ENCODE measurements at regions not wholly inside any gene's neighbourhood (a gene's known extent, or its start where the extent isn't known, plus 50 kb on each side); places are given as distances from the start of the nearest gene placed in this dataset.

GRCh38 chr16:87241137-87241771, 75.9 kb downstream of the C16orf95 start:
- DNase-seq = no peak

DNA sequence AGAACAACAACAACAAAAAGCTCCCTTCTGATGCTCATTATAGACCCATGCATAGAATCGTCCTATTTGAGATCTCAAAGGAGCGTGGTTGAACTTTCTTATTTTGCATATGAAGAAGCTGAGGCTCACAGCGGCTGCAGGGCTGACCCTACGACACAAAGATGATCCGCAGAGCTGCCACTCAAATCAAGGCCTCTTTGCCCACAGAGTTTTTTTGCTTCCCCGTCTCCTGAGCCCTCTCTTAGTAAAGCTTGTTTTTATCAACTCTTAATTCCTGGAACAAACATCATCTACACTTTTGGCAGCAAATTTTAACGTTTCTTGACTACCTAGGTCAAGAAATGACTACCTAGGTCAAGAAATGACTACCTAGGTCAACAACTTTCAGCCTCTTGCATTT, 73.7 kb downstream of the C16orf95 start:
- no peak for DNase-seq

GRCh38 chr16:87244636-87245197, 72.5 kb downstream of the C16orf95 start:
- no peak for DNase-seq

- no peak for DNase-seq
Observed at GRCh38 chr16:87245511-87245910, 71.7 kb downstream of the C16orf95 start.

DNA sequence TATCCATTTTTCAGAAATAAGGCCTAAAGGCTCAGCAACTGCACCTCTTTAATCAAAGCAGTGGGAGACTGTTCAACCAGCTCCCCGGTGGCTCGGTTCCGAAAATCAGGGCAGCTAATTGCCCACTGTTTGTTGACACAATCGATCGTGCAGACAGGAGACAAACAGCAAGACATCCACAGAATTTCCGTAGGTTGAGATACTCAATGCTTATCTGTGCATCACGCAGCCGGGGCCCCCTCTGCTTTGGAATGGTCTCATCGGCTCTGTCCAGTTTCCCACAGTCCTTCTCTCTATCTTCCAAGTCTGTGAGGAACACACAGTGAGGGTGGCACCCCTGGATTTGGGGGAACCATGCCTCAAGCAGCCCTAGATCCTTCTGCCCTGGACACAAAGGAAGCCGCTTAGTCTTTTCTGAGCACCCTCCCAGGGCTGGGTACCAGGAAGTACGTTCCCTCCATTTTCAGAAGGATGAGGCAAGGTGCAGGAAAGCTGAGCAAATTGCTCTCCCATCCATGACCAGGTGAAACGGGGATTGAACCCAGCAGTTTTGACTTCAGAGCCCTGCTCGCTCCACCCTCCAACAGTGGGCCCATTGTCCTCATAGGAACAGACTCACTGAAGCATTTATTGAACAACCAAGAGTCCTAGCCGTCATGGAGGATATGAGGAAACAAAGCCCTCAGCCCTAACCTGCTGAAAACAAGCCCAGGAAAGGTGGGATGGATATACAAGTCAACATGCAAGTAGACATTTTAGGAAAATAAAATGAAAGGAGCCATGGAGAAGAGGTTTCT, 70.7 kb downstream of the C16orf95 start:
- no peak for DNase-seq

DNA sequence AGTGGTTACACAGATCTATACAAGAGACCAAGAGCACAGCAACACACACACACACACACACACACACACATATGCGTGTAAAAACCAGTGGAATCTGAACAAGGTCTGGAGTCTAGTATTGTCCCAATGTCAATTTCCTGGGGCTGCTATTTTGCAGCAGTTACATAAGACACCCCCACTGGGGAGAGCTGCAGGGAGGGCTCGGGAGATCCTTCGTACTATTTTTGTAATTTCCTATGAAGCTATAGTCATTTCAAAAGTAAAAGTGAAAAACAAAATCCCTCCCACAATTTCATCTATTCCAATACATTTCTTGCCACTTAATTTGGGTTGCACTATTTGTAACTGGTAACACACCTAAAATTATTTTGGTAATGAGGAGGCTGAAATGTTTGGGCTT, 68.5 kb downstream of the C16orf95 start:
- no peak for DNase-seq

DNA sequence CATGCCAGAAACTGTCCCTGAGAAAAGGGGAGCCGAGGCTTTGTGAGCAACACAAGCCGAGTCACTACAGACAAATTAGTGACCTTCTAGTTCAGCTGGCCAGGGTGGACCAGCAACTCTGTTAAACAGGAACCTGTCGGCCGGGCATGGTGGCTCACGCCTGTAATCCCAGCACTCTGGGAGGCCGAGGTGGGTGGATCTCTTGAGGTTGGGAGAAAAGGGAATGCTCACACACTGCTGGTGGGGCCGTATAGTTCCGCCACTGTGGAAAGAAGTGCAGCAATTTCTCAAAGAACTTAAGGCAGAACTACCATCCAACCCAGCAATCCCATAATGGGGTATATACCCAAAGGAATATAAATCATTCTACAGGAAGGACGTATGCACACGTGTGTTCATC, 67.8 kb downstream of the C16orf95 start:
- no peak for DNase-seq

DNA sequence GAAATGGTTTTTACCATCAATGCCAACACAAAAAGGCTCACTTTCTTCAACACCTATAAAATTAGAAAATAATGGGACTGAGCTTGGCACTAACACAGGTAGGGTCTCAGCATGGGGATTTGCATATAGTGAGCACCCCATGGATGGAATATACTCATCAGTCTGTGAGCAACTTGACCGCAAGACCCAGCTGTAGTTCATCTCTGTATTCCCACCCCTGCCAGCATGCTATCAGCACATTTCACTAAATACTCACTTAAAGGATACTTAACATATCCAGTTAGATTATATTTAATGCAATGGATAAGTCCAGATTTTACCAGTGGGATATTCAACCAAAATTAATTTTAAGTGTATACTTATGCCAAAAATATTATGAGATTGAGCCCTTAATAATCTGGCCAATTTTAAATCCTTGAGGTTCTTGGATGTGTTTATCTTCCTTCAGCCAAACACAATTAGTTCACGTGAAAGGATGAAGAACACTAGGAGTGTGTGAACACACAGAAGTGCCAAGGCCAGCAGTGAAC, 66.7 kb downstream of the C16orf95 start:
- DNase-seq = no peak

GRCh38 chr16:87252269-87252970, 64.8 kb downstream of the C16orf95 start:
- no peak for DNase-seq

All from effector CD4-positive, alpha-beta T cell (primary cell).